Thyroid gland (tissue), 4 donors: ENCODE measurements at regions not wholly inside any gene's neighbourhood (a gene's known extent, or its start where the extent isn't known, plus 50 kb on each side); places are given as distances from the start of the nearest gene placed in this dataset.

Experiments used
- CTCF ChIP-seq, 6 experiments: fragments of 200-600 bp in 3 of 6; fragments of 450-650 bp in 3 of 6; sonication (generic) in 3 of 6; IDR thresholded peaks; one replicate each; pipeline ENCODE4 v1.5.1; 2016 to 2019; ENCODE audit warnings: antibody characterized with exemption in 6 of 6, mild to moderate bottlenecking in 2 of 6, inconsistent platforms in 1 of 6, moderate library complexity in 1 of 6
- POLR2A ChIP-seq, 2 donors: fragments of 450-650 bp; IDR thresholded peaks; one replicate each; pipeline ENCODE4 v1.6.1; 2017; ENCODE audit warnings: antibody characterized with exemption in 2 of 2, mild to moderate bottlenecking in 2 of 2, moderate library complexity in 1 of 2

GRCh38 chr20:46840054-46840729, 54.5 kb upstream of the EYA2 start:
- TF ChIP-seq CTCF (IDR thresholded peaks at IDR 0.05) (no peak), POLR2A (IDR thresholded peaks at IDR 0.05) (no peak)
